ENCODE measurements at regions not wholly inside any gene's neighbourhood (a gene's known extent, or its start where the extent isn't known, plus 50 kb on each side); places are given as distances from the start of the nearest gene placed in this dataset.

DNA sequence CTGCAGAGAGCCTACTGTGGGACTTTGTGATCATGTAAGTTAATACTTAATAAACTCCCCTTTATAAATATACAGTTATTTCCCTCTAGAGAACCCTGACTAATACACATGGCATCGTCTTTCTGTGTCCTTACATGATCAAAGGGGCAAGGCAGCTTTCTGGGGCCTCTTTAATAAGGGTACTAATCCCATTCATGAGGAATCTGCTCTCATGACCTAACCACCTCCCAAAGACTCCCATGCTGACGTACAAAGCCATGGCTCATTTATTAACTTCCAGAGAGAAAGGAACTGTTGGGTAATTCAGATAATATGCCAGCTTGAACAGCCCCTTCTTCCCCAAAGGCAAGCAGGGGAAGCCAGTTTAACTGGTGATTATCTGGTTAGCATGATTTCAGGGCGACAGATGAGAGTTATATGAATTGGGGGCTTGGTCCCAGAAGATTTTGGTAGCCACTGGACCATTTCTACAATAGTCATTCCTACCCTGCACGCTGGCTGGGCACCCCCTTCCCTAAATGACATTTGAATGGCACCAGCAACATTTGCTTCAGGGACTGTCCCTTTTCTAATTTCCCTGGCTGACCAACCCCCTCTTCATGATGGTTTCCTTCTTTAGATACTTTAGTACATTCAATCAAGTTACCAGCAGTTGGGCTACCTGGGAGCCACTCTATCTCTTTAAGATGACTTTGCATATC, 83.6 kb upstream of the C3orf80 start:
- DNase-seq (ENCODE audit: low read depth) = no peak
- TF ChIP-seq CTCF (IDR thresholded peaks at IDR 0.05; ENCODE audit: control insufficient read depth, insufficient read depth, low read depth, low read length, missing control alignments) = no peak
- H3K4me3 ChIP-seq (ENCODE audit: control insufficient read depth, low read depth, low read length) = no peak overlapping the region

GRCh38 chr3:160143482-160143881, 81.7 kb upstream of the C3orf80 start:
- DNase-seq (ENCODE audit: low read depth) = no peak
- no peak for TF ChIP-seq CTCF (IDR thresholded peaks at IDR 0.05; ENCODE audit: control insufficient read depth, insufficient read depth, low read depth, low read length, missing control alignments)
- H3K4me3 ChIP-seq (ENCODE audit: control insufficient read depth, low read depth, low read length) = no peak overlapping the region

- H3K4me3 ChIP-seq (ENCODE audit: control insufficient read depth, low read depth, low read length) = no peak overlapping the region
- no peak for DNase-seq (ENCODE audit: low read depth)
- no peak for TF ChIP-seq CTCF (IDR thresholded peaks at IDR 0.05; ENCODE audit: control insufficient read depth, insufficient read depth, low read depth, low read length, missing control alignments)
Observed at GRCh38 chr3:160150066-160150465, 75.2 kb upstream of the C3orf80 start.

GRCh38 chr3:160150525-160150924, 74.7 kb upstream of the C3orf80 start:
- peak; percentile 58 for DNase-seq (ENCODE audit: low read depth)
- no peak for TF ChIP-seq CTCF (IDR thresholded peaks at IDR 0.05; ENCODE audit: control insufficient read depth, insufficient read depth, low read depth, low read length, missing control alignments)
- no peak overlapping the region for H3K4me3 ChIP-seq (ENCODE audit: control insufficient read depth, low read depth, low read length)

DNA sequence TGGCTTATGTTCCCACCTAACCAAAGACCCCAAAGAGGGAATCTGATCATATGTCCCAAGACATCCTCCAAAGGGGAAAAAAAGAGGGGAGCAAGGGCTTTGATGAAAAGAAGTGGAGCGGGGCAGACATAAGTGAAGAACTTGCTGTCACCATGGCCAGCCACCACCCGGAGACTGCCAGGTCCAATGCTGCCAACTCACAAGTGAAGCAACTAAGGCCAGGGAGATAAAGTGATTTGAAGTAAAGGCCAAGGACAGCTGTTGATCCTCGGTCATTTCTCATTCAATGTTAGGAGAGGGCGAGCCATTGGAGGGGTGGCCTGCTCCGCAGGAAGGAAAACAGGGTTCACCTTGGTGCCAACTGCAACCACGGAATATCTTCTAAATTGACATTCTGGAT, 72.6 kb upstream of the C3orf80 start:
- H3K4me3 ChIP-seq (ENCODE audit: control insufficient read depth, low read depth, low read length) = no peak overlapping the region
- no peak for DNase-seq (ENCODE audit: low read depth)
- TF ChIP-seq CTCF (IDR thresholded peaks at IDR 0.05; ENCODE audit: control insufficient read depth, insufficient read depth, low read depth, low read length, missing control alignments) = no peak

DNA sequence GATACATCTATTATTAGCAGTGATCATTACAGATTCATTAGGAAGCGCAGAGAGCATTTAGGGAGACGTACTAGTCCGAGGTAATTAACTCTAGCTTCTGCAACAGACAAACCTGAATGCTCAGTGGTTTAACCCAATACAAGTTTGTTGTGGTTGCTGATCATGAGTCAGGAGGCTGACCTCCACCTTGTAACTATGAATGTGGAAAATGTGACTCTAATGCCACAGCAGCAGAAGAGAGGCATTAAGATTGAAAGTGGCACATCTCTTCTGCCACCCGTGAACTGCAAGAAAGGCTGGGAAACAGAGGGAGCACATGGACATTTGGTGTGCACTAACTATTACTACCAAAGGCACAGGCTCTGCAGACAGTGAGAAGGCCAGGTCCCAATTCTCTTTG, 71.2 kb upstream of the C3orf80 start:
- no peak overlapping the region for H3K4me3 ChIP-seq (ENCODE audit: control insufficient read depth, low read depth, low read length)
- peak; percentile 20 for DNase-seq (ENCODE audit: low read depth)
- TF ChIP-seq CTCF (IDR thresholded peaks at IDR 0.05; ENCODE audit: control insufficient read depth, insufficient read depth, low read depth, low read length, missing control alignments) = no peak
